ENCODE measurements at regions not wholly inside any gene's neighbourhood (a gene's known extent, or its start where the extent isn't known, plus 50 kb on each side); places are given as distances from the start of the nearest gene placed in this dataset.

DNA sequence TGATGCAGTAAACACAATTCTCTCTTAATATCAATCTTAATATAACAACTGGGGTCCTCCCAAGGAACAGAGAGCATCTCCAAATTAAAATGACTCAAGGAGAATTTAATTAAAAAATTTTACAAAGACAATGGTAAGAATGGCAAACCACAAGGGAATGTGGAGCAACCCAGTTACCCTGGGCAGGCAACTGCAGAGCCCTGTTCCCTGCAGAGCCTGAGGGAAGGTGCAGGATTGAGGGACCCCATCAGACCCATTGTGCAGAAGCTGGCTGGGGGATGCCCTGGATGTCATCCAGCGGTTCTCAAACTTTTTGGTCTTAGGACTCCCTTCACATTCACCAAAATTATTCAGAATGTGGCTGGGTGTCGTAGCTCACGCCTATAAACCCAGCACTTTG lies 262.8 kb downstream of the FBXO15 start:
- intact Hi-C loops (cut with DNase I), result no loop called here
- DNase-seq (ENCODE audit: missing footprints) (no peak), ATAC-seq (no peak)

- ATAC-seq (no peak), DNase-seq (ENCODE audit: missing footprints) (no peak)
- intact Hi-C loops (cut with DNase I), result no loop called here
These were observed 266.2 kb downstream of the FBXO15 start for GRCh38 chr18:73881396-73881917.

- DNase-seq (ENCODE audit: missing footprints), result no peak
- ATAC-seq, result no peak
- intact Hi-C loops (cut with DNase I), result no loop called here
These were observed 267.2 kb downstream of the FBXO15 start for GRCh38 chr18:73880387-73880786.

DNA sequence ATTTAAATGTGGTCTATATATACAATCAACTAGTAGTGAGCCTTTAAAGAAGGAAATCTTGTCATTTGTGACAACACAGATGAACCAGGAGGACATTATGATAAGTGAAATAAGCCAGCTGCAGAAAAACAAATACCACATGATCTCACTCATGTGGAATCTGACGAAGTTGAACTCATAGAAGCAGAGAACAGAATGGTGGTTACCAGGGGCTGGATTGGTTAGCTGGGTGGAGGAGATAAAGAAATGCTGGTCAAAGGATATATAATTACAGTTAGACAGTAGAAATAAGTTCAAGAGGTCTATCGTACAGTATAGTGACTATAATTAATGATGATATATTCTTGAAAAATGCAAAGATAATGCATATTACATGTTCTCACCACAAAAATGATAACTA lies 267.9 kb downstream of the FBXO15 start:
- intact Hi-C loops (cut with DNase I), result no loop called here
- DNase-seq (ENCODE audit: missing footprints) (no peak), ATAC-seq (no peak)

GRCh38 chr18:73879328-73879727 lies 268.3 kb downstream of the FBXO15 start:
- no peak for DNase-seq (ENCODE audit: missing footprints)
- ATAC-seq, result no peak
- intact Hi-C loops (cut with DNase I), result no loop called here

DNA sequence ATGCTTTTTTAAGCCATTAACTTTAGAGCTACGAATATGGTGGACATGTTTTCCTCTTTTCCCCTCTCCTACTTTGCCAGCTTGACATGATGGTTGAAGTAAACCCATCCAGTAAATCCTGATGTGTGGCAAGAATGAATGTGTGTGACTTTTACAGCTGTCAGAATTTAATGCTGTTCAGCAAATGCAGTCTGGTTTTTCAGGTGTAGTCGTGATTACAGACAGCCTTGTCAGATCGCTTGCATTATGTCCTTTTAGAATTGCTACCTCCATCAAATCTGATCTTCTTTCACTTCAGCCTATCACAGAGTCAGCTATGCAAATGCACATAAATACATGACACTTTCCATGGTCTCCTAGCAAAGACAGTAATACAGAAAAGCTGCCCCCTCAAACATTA lies 278.5 kb downstream of the FBXO15 start:
- DNase-seq (ENCODE audit: missing footprints) (no peak), ATAC-seq (no peak)
- intact Hi-C loops (cut with DNase I), result no loop called here

- no peak for DNase-seq (ENCODE audit: missing footprints)
- intact Hi-C loops (cut with DNase I), result no loop called here
- no peak for ATAC-seq
These were observed 285.9 kb downstream of the FBXO15 start for GRCh38 chr18:73861771-73862170.

DNA sequence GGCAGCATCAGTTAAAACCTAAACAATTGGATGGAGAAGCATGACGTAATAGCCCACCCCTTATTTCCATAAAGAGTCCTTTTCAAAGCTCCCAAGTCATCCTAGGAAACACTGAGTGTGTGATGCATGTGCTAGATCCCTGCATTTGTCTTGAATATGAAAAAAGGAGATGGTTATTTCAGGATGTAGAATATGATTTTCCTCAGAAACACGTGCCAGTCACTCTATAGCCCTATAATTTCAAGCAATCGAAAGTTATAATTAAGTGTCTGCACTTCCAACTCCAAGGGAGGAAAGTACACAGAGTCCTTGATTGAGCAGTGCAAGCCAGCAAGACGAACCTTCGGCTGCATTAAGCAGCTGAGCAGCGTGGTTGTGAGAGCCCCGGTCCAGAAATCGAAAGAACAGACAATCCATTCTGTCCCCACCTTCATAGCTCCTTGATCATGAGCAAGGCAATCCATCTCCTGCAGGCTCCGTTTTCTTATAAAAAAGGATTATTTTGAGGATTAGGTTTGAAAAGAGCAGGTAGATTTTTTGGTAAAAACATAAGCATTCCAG lies 287.7 kb downstream of the FBXO15 start:
- intact Hi-C loops (cut with DNase I), result no loop called here
- DNase-seq (ENCODE audit: missing footprints) (no peak), ATAC-seq (no peak)

DNA sequence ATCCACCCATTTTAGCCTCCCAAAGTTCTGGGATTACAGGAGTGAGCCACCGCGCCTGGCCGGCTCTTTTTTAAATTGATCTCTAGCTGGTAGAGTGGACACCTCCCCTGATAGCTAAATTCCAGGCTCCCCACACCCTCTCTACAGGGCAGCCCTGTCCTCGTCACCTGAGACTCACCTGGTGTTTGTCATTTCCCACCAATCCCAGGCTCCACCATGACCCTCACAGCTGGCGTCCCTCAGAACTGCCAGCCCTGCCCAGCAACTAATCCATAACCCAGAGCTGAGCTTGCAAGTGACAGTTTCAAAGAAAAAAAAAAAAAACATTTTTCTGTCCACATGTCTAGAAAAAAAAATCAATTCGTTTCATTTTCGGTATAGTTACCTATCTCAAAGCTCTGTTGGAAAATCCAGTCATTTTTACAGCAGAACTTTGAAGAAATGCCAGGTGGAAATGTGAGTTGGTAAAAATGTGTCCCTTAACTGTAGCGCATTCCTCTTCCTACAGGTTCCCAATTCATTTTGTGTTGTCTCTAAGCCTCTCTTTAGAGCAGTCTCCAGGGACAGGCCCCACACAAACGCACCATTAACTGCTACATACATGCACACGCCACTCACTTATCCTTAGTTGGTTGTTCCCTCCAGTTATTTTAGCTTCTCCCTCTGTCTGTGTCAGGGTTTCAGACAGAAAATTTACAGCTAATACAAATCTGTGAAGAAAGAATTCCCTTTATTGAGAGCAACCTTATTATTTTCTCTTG lies 294.7 kb downstream of the FBXO15 start:
- DNase-seq (ENCODE audit: missing footprints) (no peak), ATAC-seq (no peak)
- intact Hi-C loops (cut with DNase I), result no loop called here

- no peak for ATAC-seq
- DNase-seq (ENCODE audit: missing footprints), result no peak
- intact Hi-C loops (cut with DNase I), result no loop called here
These were observed 296.9 kb downstream of the FBXO15 start for GRCh38 chr18:73850782-73851181.

- ATAC-seq (no peak), DNase-seq (ENCODE audit: missing footprints) (no peak)
- intact Hi-C loops (cut with DNase I), result no loop called here
These were observed 299.0 kb downstream of the FBXO15 start for GRCh38 chr18:73848656-73849055.

DNA sequence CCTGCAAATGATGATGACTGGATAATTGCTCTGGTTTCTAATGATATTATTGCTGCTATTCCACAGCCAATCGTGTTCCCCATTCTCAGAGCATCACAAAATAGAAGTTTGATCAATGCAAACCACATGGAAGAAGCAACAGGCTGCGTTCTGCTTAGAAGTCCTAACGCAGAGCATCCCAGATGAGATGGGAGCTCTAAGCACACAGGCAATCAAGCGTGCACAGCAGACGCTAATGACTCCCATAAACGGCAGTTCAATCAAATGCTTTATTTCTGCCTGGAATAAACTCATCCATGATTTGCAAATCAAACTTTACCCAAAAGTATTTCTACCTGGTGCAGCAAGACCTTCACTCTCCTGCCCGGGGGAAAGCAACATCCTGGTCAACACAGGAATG lies 304.2 kb downstream of the FBXO15 start:
- ATAC-seq (no peak), DNase-seq (ENCODE audit: missing footprints) (no peak)
- intact Hi-C loops (cut with DNase I), result loop anchor here (2.0 kb wide), 1 partner anchor 1079 kb away; no protein-coding TSS in a partner anchor

DNA sequence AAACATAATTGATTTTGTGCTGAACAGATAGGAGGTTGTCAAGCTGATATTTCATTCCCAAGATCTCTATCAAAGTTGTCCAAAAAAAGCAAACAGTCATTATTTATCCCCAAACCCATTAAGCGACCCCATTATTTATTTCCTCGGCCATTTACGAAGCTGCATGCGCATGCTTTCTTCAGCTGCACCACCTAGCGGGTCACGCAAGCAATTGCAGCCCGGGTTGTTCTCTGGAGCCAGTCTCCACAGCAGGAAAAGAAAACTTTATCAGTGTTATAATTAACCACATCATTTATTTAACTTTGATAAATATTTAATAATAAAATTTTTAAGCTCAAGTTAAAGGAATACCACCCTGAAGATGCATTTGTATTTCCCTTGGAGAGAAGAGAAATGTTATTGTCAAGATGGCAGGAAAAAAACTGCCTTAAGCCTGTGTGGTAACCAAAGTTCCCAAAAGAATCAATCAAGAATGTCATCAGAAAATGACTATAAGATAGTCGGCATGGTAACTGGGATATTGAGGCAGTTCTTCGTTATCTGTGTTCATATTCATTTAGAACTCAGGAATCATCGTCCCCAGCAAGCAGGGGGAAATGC lies 304.7 kb downstream of the FBXO15 start:
- DNase-seq (ENCODE audit: missing footprints), result no peak
- no peak for ATAC-seq
- intact Hi-C loops (cut with DNase I), result loop anchor here (2.0 kb wide), 1 partner anchor 1078 kb away; no protein-coding TSS in a partner anchor

- intact Hi-C loops (cut with DNase I), result loop anchor here (2.0 kb wide), 1 partner anchor 1077 kb away; no protein-coding TSS in a partner anchor
- no peak for ATAC-seq
- DNase-seq (ENCODE audit: missing footprints), result no peak
These were observed 306.0 kb downstream of the FBXO15 start for GRCh38 chr18:73841661-73842060.

DNA sequence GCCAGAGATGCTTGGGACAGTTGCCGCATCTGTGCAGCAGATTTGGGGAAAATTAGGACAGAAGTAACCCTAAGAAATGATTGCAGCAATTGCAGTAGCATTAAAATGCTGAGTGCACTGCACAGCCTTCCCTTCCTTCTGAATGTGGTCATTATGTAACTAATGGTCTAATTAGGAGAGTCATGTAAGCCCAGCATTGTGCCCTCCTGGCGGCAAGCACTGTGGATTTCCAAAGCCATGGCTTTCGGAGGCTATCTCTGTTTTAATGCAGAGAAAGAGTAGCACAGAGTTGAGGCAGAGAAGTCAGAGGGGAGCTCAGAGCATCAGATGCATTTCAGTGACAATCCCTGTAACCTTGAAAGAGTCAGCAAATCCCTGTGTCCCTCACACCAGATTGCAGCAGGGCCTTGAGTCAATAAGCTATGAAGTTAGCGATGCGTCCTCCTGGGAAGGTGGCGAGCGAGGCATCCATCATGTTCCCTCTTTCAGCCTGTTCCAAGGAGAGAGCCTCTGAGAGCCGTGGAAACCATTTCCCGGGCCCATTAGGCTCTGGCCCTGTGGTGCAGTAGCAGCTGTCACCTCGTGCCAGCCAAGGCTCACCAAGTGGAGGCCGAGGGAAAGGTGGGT lies 307.2 kb downstream of the FBXO15 start:
- no peak for ATAC-seq
- intact Hi-C loops (cut with DNase I), result no loop called here
- no peak for DNase-seq (ENCODE audit: missing footprints)

DNA sequence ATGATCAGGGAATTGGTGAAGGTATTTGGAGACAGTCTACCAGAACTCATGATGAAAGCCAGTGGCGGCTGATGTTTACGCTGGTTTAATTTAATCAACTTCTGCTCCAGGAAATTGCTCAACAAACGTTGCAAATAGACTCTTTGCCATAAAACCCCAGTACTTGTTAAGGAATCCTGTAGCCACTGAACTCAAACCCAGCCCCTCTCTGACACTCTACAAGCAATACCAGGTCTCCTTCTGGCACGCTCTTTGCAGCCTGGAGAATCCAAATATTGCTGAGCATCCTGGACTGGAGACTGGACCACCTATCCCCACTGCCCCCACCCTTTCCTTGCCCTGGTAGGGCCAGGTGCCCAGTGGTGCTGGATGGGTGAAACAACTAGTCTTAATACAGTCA lies 308.2 kb downstream of the FBXO15 start:
- intact Hi-C loops (cut with DNase I), result no loop called here
- no peak for ATAC-seq
- no peak for DNase-seq (ENCODE audit: missing footprints)

GRCh38 chr18:73838107-73838506 lies 309.5 kb downstream of the FBXO15 start:
- DNase-seq (ENCODE audit: missing footprints) (no peak), ATAC-seq (no peak)
- intact Hi-C loops (cut with DNase I), result no loop called here

GRCh38 chr18:73835656-73836364 lies 311.8 kb downstream of the FBXO15 start:
- DNase-seq (ENCODE audit: missing footprints) (no peak), ATAC-seq (no peak)
- intact Hi-C loops (cut with DNase I), result no loop called here

DNA sequence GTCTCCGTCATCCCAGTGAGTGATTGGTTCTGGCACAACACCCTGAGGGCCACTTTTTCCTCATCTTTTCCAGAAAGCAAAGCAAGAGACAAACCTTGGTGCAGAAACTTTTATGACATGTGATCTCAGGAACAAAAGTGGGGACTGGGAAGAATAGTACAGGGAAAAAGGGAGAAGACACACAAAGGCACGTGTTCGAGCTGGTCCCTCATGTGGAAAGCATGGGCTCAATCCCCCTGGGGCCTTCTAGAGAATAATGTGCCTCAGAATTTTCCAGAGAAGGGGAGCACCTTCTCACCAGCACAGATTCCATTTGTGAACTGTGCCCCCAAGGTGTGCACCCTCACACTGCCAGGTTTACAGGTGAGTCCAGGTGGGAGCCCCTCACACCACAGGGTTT lies 312.6 kb downstream of the FBXO15 start:
- ATAC-seq, result no peak
- DNase-seq (ENCODE audit: missing footprints), result no peak
- intact Hi-C loops (cut with DNase I), result no loop called here

All from Right ventricle myocardium inferior (tissue), 1 donor.